Osteoblast (primary cell): ENCODE measurements at regions not wholly inside any gene's neighbourhood (a gene's known extent, or its start where the extent isn't known, plus 50 kb on each side); places are given as distances from the start of the nearest gene placed in this dataset.
"Not testable (repeated sequence)": the region's sequence is repeated elsewhere in the genome, so short reads cannot be mapped to it uniquely, and the experiment has no call there.

Source experiments
- DNase-seq: peaks from one replicate; pipeline ENCODE4 v3.0.0; 2011; ENCODE audit warnings: low spot score, mixed read lengths; ENCODE audit not compliant: insufficient read length; ENCODE audit errors: missing footprints
- H2AFZ ChIP-seq: 2 replicates; pipeline ENCODE4 v1.6.0; 2011; ENCODE audit warnings: mild to moderate bottlenecking, low read length
- H3K27ac ChIP-seq: 2 replicates; pipeline ENCODE4 v1.5.1; 2011; ENCODE audit warnings: mild to moderate bottlenecking, low read depth, low read length, moderate library complexity
- H3K27me3 ChIP-seq: 2 replicates; pipeline ENCODE4 v1.6.0; 2012; ENCODE audit warnings: mild to moderate bottlenecking, control low read depth, inconsistent platforms, low read length, moderate library complexity; ENCODE audit not compliant: insufficient read depth
- H3K36me3 ChIP-seq: 2 replicates; pipeline ENCODE4 v1.5.1; 2011; ENCODE audit warnings: mild to moderate bottlenecking, low read length, control low read depth, moderate library complexity; ENCODE audit not compliant: insufficient read depth
- H3K4me1 ChIP-seq: 2 replicates; pipeline ENCODE4 v1.5.1; 2011; ENCODE audit warnings: mild to moderate bottlenecking, low read length, control low read depth, moderate library complexity; ENCODE audit not compliant: insufficient read depth
- H3K4me2 ChIP-seq: 2 replicates; pipeline ENCODE4 v1.6.0; 2011; ENCODE audit warnings: mild to moderate bottlenecking, low read length; ENCODE audit not compliant: insufficient read depth
- H3K4me3 ChIP-seq: fragments of 200-600 bp; sonication (generic); 3 replicates; pipeline ENCODE4 v1.5.1; 2012; ENCODE audit warnings: mild to moderate bottlenecking, low read length, inconsistent platforms; ENCODE audit not compliant: insufficient read depth
- H3K79me2 ChIP-seq: 2 replicates; pipeline ENCODE4 v1.6.0; 2012; ENCODE audit warnings: mild to moderate bottlenecking, low read length, control low read depth, inconsistent platforms; ENCODE audit not compliant: insufficient read depth
- H3K9me3 ChIP-seq: 2 replicates; pipeline ENCODE4 v1.5.1; 2011; ENCODE audit warnings: low read depth, low read length, control low read depth
- H4K20me1 ChIP-seq: 2 replicates; pipeline ENCODE4 v1.6.0; 2012; ENCODE audit warnings: mild to moderate bottlenecking, low read length, control low read depth; ENCODE audit not compliant: insufficient read depth
- TF ChIP-seq, protein P1 (sequence below): IDR thresholded peaks from 2 replicates; pipeline ENCODE4 v1.5.1; 2011; ENCODE audit warnings: mild to moderate bottlenecking, low read depth, low read length, moderate library complexity; ENCODE audit errors: extremely low read depth

DNA sequence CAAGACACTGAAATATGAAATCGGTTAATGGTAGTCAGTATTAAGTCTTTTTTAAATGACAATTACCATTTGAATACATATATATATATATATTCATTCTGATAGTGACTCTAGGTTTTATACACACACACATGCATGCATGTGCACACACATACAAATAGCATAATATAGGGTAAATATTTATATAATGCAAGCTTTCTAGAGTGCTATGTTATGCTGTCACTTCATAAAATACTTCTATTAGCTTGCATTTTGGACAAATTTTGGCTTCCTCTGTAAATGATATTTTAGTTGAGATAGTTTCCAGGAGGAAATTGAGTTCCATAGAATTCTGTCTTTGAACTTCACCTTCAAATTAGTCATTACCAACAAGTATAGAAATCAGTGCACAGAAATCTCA lies 89.9 kb upstream of the EPHA3 start:
- TF ChIP-seq, protein P1, sequence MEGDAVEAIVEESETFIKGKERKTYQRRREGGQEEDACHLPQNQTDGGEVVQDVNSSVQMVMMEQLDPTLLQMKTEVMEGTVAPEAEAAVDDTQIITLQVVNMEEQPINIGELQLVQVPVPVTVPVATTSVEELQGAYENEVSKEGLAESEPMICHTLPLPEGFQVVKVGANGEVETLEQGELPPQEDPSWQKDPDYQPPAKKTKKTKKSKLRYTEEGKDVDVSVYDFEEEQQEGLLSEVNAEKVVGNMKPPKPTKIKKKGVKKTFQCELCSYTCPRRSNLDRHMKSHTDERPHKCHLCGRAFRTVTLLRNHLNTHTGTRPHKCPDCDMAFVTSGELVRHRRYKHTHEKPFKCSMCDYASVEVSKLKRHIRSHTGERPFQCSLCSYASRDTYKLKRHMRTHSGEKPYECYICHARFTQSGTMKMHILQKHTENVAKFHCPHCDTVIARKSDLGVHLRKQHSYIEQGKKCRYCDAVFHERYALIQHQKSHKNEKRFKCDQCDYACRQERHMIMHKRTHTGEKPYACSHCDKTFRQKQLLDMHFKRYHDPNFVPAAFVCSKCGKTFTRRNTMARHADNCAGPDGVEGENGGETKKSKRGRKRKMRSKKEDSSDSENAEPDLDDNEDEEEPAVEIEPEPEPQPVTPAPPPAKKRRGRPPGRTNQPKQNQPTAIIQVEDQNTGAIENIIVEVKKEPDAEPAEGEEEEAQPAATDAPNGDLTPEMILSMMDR, result no peak
- no peaks in the 10 kb centered on the region for H3K36me3 ChIP-seq
- H2AFZ ChIP-seq, result no peak overlapping the region
- no peaks in the 10 kb centered on the region for H3K9me3 ChIP-seq
- H4K20me1 ChIP-seq, result no peaks in the 10 kb centered on the region
- H3K4me3 ChIP-seq, result no peak overlapping the region
- DNase-seq, result no peak
- no peak overlapping the region for H3K4me2 ChIP-seq
- H3K79me2 ChIP-seq, result no peaks in the 10 kb centered on the region
- H3K4me1 ChIP-seq, result peaks cover 12% of the 10 kb centered on the region
- H3K27me3 ChIP-seq, result no peaks in the 10 kb centered on the region
- no peak overlapping the region for H3K27ac ChIP-seq

DNA sequence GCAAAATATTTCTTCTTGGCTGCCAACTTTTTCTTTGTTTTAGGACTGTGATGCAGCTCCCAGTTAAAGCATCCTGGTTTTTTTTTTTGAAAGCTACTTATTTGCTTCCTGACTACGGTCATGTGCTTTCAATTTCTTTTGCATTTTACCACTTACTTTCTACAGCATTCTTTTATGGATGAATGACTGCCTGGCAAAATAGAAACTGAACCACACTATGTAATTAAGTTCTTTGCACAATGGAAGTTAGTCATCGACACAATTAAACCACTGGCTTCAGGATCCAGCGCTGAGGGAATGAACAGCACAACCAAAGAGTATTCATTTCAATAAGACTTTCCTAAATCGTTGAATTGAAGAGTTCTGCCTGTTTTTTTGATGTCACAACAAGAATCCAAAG lies 82.2 kb upstream of the EPHA3 start:
- TF ChIP-seq, protein P1, result no peak
- H3K4me1 ChIP-seq, result peaks cover 18% of the 10 kb centered on the region
- no peaks in the 10 kb centered on the region for H3K27me3 ChIP-seq
- H3K4me2 ChIP-seq, result peak overlapping the region; percentile 65
- peak overlapping the region; percentile 38 for H3K4me3 ChIP-seq
- peak overlapping the region; percentile 44 for H2AFZ ChIP-seq
- no peaks in the 10 kb centered on the region for H3K79me2 ChIP-seq
- no peaks in the 10 kb centered on the region for H3K9me3 ChIP-seq
- DNase-seq, result no peak
- H4K20me1 ChIP-seq, result no peaks in the 10 kb centered on the region
- H3K36me3 ChIP-seq, result no peaks in the 10 kb centered on the region
- peak overlapping the region; percentile 47 for H3K27ac ChIP-seq

DNA sequence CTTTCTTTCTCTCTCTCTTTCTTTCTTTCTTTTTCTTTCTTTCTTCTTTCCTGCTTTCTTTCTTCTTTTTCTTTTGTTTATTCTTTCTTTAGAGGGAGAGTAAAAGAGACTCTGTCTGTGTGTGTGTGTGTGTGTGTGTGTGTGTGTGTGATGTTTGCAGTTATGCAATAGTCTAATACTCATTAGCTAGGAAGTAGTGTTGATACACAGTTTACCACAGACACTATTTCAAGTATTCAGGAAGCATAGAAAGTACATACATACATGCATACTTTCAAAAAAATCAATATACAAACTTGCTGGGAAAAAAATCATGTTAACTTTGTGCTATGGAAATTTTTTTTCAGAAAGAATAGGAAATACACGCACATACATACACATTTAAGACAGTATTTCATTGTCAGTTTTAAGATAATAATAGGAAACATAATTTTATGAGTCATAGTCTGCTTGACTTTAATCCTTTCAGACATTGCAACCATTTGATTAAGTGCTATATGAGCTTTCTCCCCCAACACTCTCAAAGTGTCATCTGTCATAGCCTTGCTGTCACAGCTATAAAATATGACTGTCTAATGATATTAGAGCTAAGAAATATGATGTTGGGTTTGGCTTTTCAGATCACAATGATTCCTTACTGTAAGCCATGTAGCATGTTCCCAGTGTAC lies 74.9 kb upstream of the EPHA3 start:
- Histone ChIP-seq H3K4me3 (no peak overlapping the region), H2AFZ (no peak overlapping the region), H3K27ac (no peak overlapping the region), H3K79me2 (no peaks in the 10 kb centered on the region), H3K36me3 (no peaks in the 10 kb centered on the region), H3K4me2 (no peak overlapping the region), H4K20me1 (no peaks in the 10 kb centered on the region), H3K9me3 (no peaks in the 10 kb centered on the region), H3K4me1 (no peaks in the 10 kb centered on the region), H3K27me3 (no peaks in the 10 kb centered on the region)
- DNase-seq, result no peak
- TF ChIP-seq, protein P1, result no peak

DNA sequence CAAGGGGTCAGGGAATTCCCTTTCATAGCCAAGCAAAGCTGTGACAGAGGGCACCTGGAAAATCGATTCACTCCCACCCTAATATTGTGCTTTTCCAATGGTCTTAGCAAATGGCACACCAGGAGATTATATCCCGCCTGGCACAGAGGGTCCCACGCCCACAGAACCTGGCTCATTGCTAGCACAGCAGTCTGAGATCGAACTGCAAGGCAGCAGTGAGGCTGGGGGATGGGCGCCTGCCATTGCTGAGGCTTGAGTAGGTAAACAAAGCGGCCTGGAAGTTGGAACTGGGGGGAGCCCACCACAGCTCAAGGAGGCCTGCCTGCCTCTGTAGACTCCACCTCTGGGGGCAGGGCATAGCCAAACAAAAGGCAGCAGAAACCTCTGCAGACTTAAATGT lies 72.7 kb upstream of the EPHA3 start:
- not testable (repeated sequence) for H2AFZ ChIP-seq, H3K4me2 ChIP-seq

More for the DNA sequence above, 72.7 kb upstream of the EPHA3 start:
- H3K4me1 ChIP-seq, H3K36me3 ChIP-seq, H3K27ac ChIP-seq, H3K9me3 ChIP-seq, H4K20me1 ChIP-seq, H3K79me2 ChIP-seq, DNase-seq, H3K27me3 ChIP-seq, H3K4me3 ChIP-seq: not testable (repeated sequence)
